CD4-positive, alpha-beta T cell (primary cell): ENCODE measurements at regions not wholly inside any gene's neighbourhood (a gene's known extent, or its start where the extent isn't known, plus 50 kb on each side); places are given as distances from the start of the nearest gene placed in this dataset.

Experiments used
- ATAC-seq: fragments of 200-7000 bp; cut with Tn5 transposase; one replicate; pipeline ENCODE4 v1.10.0; 2022; ENCODE audit warnings: mild to moderate bottlenecking; ENCODE audit not compliant: poor library complexity
- CTCF ChIA-PET: fragments of 350-600 bp; sonication (Branson Sonifier 250); formaldehyde crosslinking; loops from one replicate; lab custom pipeline; 2021; ENCODE audit warnings: antibody characterized with exemption, inconsistent platforms; lab: Charles Lee
- POLR2A ChIA-PET: fragments of 350-600 bp; sonication (Branson Sonifier 250); formaldehyde crosslinking; loops from one replicate; lab custom pipeline; 2021; ENCODE audit warnings: antibody characterized with exemption, inconsistent platforms; lab: Charles Lee
- DNase-seq, 14 experiments: peaks; one replicate each; pipeline ENCODE4 v3.0.0-alpha.2; 2013 to 2020; ENCODE audit warnings: mixed read lengths in 2 of 14
- H3K27ac ChIP-seq, 2 donors: one replicate each; pipeline versions ENCODE4 v1.5.1 to v1.7.0; 2013; ENCODE audit warnings: low read length in 2 of 2, low read depth in 1 of 2, mild to moderate bottlenecking in 1 of 2
- H3K27me3 ChIP-seq, 2 experiments: 1 replicate in 1 of 2; 2 replicates in 1 of 2; pipeline versions ENCODE4 v1.6.1 to v1.7.0; 2013; ENCODE audit warnings: low read length in 2 of 2, control low read depth in 1 of 2, mild to moderate bottlenecking in 1 of 2, moderate library complexity in 1 of 2; ENCODE audit not compliant: insufficient read depth in 2 of 2, control insufficient read depth in 1 of 2
- H3K36me3 ChIP-seq: one replicate; pipeline ENCODE4 v1.6.1; 2013; ENCODE audit warnings: low read length, control low read depth; ENCODE audit not compliant: insufficient read depth
- H3K4me1 ChIP-seq: one replicate; pipeline ENCODE4 v1.6.1; 2013; ENCODE audit warnings: low read length, control low read depth; ENCODE audit not compliant: insufficient read depth
- H3K4me3 ChIP-seq: one replicate; pipeline ENCODE4 v1.5.1; 2013; ENCODE audit warnings: mild to moderate bottlenecking, low read length, moderate library complexity
- H3K9me3 ChIP-seq, 2 experiments: 1 replicate in 1 of 2; 2 replicates in 1 of 2; pipeline versions ENCODE4 v1.6.1 to v1.7.0; 2013; ENCODE audit warnings: low read length in 2 of 2, mild to moderate bottlenecking in 2 of 2, control low read depth in 1 of 2, moderate library complexity in 1 of 2; ENCODE audit not compliant: control insufficient read depth in 1 of 2, insufficient read depth in 1 of 2
- H3K27ac Mint-ChIP-seq: one replicate; pipeline ENCODE4 v1.8.0; 2020; ENCODE audit warnings: mixed read lengths
- H3K27me3 Mint-ChIP-seq: one replicate; pipeline ENCODE4 v1.8.0; 2021; ENCODE audit warnings: mixed read lengths
- H3K36me3 Mint-ChIP-seq: one replicate; pipeline ENCODE4 v1.8.0; 2021; ENCODE audit warnings: low read depth, mixed read lengths
- H3K4me1 Mint-ChIP-seq: one replicate; pipeline ENCODE4 v1.8.0; 2021; ENCODE audit warnings: low read depth, mixed read lengths
- H3K4me3 Mint-ChIP-seq: one replicate; pipeline ENCODE4 v1.8.0; 2020; ENCODE audit warnings: mild to moderate bottlenecking, mixed read lengths
- H3K9me3 Mint-ChIP-seq: one replicate; pipeline ENCODE4 v1.8.0; 2020; ENCODE audit warnings: mixed read lengths
- intact Hi-C, 2 experiments: fragments of 100-400 bp; cut with DNase I in 1 of 2; cut with micrococcal nuclease in 1 of 2; formaldehyde crosslinking; loops; one replicate each; pipeline versions ENCODE4 v1.15.1 to v1.9.0; 2023 to 2025; cut with DNase I, micrococcal nuclease
- TF ChIP-seq, protein P1 (sequence below): fragments of 200-600 bp; IDR thresholded peaks from one replicate; pipeline ENCODE4 v1.8.0; 2022; ENCODE audit warnings: antibody characterized with exemption, mild to moderate bottlenecking

DNA sequence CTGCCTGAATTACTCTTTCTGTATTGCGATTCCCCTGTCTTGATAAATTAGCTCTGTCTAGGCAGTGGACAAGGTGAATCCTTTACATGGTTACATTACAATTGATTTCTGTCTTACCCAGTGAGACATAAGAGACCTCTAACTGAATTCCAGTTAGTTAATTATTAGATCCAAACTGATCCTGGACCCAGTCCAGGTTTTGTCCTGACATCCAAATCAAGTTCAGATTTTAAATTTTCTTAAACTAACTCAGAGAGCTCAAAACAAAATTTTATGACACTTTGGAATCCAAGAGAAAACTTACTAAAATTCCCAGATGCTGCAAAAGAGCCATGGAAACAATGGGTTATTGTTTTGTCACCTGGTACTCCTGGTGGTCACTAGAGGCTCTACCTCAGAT, 2166.6 kb downstream of the TP53TG3F start:
- H3K27ac Mint-ChIP-seq, result no peak overlapping the region
- Histone ChIP-seq H3K36me3 (no peaks in the 10 kb centered on the region), H3K4me1 (no peaks in the 10 kb centered on the region), H3K27me3 (no peaks in the 10 kb centered on the region), H3K9me3 (peaks cover 10 to 17% of the 10 kb centered on the region in 2 experiments), H3K27ac (no peak overlapping the region), H3K4me3 (no peak overlapping the region)
- intact Hi-C loops, result loop anchor here in 1 of 2 experiments (10.0 kb wide), 1 partner anchor 61 kb away; no protein-coding TSS in a partner anchor
- H3K9me3 Mint-ChIP-seq, result peaks cover 10% of the 10 kb centered on the region
- H3K27me3 Mint-ChIP-seq, result no peaks in the 10 kb centered on the region
- H3K36me3 Mint-ChIP-seq, result no peaks in the 10 kb centered on the region
- no peaks in the 10 kb centered on the region for H3K4me1 Mint-ChIP-seq
- no peak overlapping the region for H3K4me3 Mint-ChIP-seq
- POLR2A ChIA-PET, result no interaction called here
- CTCF ChIA-PET, result no interaction called here
- ATAC-seq (no peak), DNase-seq (no peak)
- TF ChIP-seq, protein P1, sequence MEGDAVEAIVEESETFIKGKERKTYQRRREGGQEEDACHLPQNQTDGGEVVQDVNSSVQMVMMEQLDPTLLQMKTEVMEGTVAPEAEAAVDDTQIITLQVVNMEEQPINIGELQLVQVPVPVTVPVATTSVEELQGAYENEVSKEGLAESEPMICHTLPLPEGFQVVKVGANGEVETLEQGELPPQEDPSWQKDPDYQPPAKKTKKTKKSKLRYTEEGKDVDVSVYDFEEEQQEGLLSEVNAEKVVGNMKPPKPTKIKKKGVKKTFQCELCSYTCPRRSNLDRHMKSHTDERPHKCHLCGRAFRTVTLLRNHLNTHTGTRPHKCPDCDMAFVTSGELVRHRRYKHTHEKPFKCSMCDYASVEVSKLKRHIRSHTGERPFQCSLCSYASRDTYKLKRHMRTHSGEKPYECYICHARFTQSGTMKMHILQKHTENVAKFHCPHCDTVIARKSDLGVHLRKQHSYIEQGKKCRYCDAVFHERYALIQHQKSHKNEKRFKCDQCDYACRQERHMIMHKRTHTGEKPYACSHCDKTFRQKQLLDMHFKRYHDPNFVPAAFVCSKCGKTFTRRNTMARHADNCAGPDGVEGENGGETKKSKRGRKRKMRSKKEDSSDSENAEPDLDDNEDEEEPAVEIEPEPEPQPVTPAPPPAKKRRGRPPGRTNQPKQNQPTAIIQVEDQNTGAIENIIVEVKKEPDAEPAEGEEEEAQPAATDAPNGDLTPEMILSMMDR, result no peak

DNA sequence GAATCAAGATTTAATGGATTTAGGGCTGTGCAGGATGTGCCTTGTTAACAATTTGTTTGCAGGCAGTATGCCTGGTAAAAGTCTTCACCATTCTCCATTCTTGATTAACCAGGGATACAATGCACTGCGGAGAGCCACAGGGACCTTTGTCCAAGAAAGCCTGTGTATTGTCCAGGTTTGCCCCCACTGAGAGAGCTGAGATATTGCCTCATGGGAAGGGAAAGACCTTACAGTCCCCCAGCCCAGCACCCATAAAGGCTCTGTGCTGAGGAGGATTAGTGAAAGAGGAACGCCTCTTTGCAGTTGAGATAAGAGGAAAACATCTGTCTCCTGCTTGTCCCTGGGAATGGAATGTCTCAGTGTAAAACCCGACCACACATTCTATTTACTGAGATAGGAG, 2169.6 kb downstream of the TP53TG3F start:
- no peaks in the 10 kb centered on the region for H3K27me3 Mint-ChIP-seq
- H3K36me3 Mint-ChIP-seq, result no peaks in the 10 kb centered on the region
- Histone ChIP-seq H3K4me3 (no peak overlapping the region), H3K27ac (no peak overlapping the region), H3K4me1 (no peaks in the 10 kb centered on the region), H3K27me3 (no peaks in the 10 kb centered on the region), H3K9me3 (peaks cover 7 to 28% of the 10 kb centered on the region in 2 experiments), H3K36me3 (no peaks in the 10 kb centered on the region)
- no peak overlapping the region for H3K27ac Mint-ChIP-seq
- no peaks in the 10 kb centered on the region for H3K4me1 Mint-ChIP-seq
- CTCF ChIA-PET, result no interaction called here
- TF ChIP-seq, protein P1, result no peak
- H3K9me3 Mint-ChIP-seq, result peaks cover 12% of the 10 kb centered on the region
- POLR2A ChIA-PET, result no interaction called here
- DNase-seq, result no peak
- intact Hi-C loops, result loop anchor here in 1 of 2 experiments (10.0 kb wide), 1 partner anchor 64 kb away; no protein-coding TSS in a partner anchor
- no peak overlapping the region for H3K4me3 Mint-ChIP-seq
- ATAC-seq, result no peak

DNA sequence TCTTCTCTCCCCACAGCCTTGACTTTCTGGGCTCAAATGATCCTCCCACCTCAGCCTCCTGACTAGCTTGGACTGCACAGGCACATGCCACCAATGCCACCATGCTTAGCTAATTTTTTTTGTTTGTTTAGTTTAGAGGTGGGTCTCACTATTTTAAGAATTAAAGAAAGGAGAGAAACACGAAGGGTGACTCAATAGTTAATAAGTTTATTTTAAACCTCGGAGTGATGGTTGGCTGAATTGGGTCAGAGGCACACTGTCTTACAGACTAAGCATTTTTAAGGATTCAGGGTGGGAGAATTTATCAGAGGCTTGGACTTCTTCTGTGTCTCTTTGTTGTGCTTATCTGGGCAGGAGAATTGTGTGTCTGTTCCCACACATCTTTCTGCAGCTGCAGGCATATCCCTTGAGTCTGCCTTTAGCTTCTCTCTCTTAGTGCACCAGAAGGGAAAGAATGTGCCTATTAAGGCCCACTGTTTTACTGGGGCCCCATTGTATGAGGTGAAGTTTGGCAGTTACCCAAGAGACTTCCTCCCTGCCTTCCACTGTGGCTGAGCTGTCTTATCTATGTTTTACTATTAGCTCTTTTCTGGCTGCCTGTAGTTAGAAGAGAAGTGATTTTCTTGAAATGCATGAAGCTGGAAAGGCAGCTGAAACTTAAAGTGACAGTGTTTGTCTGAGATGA, 2172.0 kb downstream of the TP53TG3F start:
- Histone ChIP-seq H3K27ac (no peak overlapping the region), H3K27me3 (no peaks in the 10 kb centered on the region), H3K4me1 (no peaks in the 10 kb centered on the region), H3K9me3 (peaks cover 14 to 28% of the 10 kb centered on the region in 2 experiments), H3K36me3 (no peaks in the 10 kb centered on the region), H3K4me3 (no peak overlapping the region)
- H3K27me3 Mint-ChIP-seq, result no peaks in the 10 kb centered on the region
- ATAC-seq, result no peak
- no peaks in the 10 kb centered on the region for H3K36me3 Mint-ChIP-seq
- H3K9me3 Mint-ChIP-seq, result peaks cover 12% of the 10 kb centered on the region
- H3K4me3 Mint-ChIP-seq, result no peak overlapping the region
- ChIA-PET POLR2A (no interaction called here), CTCF (no interaction called here)
- intact Hi-C loops, result no loop called here
- DNase-seq, result no peak
- H3K4me1 Mint-ChIP-seq, result no peaks in the 10 kb centered on the region
- TF ChIP-seq, protein P1, result no peak
- H3K27ac Mint-ChIP-seq, result no peak overlapping the region
